ENCODE measurements at regions not wholly inside any gene's neighbourhood (a gene's known extent, or its start where the extent isn't known, plus 50 kb on each side); places are given as distances from the start of the nearest gene placed in this dataset.

- DNase-seq, result no peak
These were observed 643.8 kb upstream of the TENM4 start for GRCh38 chr11:80084608-80085007.

- no peak for DNase-seq
These were observed 642.7 kb upstream of the TENM4 start for GRCh38 chr11:80083531-80083951.

- DNase-seq, result no peak
These were observed 641.6 kb upstream of the TENM4 start for GRCh38 chr11:80082406-80082805.

- DNase-seq, result no peak
These were observed 636.3 kb upstream of the TENM4 start for GRCh38 chr11:80077113-80077512.

GRCh38 chr11:80074837-80075236 is 634.0 kb upstream of the TENM4 start:
- DNase-seq, result no peak

GRCh38 chr11:80066291-80066690 is 625.5 kb upstream of the TENM4 start:
- DNase-seq, result no peak

- no peak for DNase-seq
These were observed 624.3 kb upstream of the TENM4 start for GRCh38 chr11:80065086-80065485.

GRCh38 chr11:80061056-80061455 is 620.2 kb upstream of the TENM4 start:
- no peak for DNase-seq

- no peak for DNase-seq
These were observed 613.8 kb upstream of the TENM4 start for GRCh38 chr11:80054582-80055165.

- no peak for DNase-seq
These were observed 607.7 kb upstream of the TENM4 start for GRCh38 chr11:80048513-80048912.

- no peak for DNase-seq
These were observed 600.5 kb upstream of the TENM4 start for GRCh38 chr11:80041136-80042000.

- DNase-seq, result no peak
These were observed 594.0 kb upstream of the TENM4 start for GRCh38 chr11:80034801-80035200.

- DNase-seq, result no peak
These were observed 590.3 kb upstream of the TENM4 start for GRCh38 chr11:80031014-80031600.

GRCh38 chr11:80028998-80029397 is 588.2 kb upstream of the TENM4 start:
- DNase-seq, result no peak

- no peak for DNase-seq
These were observed 583.3 kb upstream of the TENM4 start for GRCh38 chr11:80024119-80024518.

- no peak for DNase-seq
These were observed 582.6 kb upstream of the TENM4 start for GRCh38 chr11:80023386-80023785.

GRCh38 chr11:80010536-80010935 is 569.7 kb upstream of the TENM4 start:
- no peak for DNase-seq

- no peak for DNase-seq
These were observed 568.3 kb upstream of the TENM4 start for GRCh38 chr11:80009081-80009480.

GRCh38 chr11:80007616-80008015 is 566.8 kb upstream of the TENM4 start:
- DNase-seq, result no peak

GRCh38 chr11:79990141-79990540 is 549.3 kb upstream of the TENM4 start:
- DNase-seq, result no peak

GRCh38 chr11:79982185-79982584 is 541.4 kb upstream of the TENM4 start:
- no peak for DNase-seq

GRCh38 chr11:79980916-79981315 is 540.1 kb upstream of the TENM4 start:
- DNase-seq, result no peak

- no peak for DNase-seq
These were observed 533.1 kb upstream of the TENM4 start for GRCh38 chr11:79973721-79974617.
